ENCODE measurements at regions not wholly inside any gene's neighbourhood (a gene's known extent, or its start where the extent isn't known, plus 50 kb on each side); places are given as distances from the start of the nearest gene placed in this dataset.

DNA sequence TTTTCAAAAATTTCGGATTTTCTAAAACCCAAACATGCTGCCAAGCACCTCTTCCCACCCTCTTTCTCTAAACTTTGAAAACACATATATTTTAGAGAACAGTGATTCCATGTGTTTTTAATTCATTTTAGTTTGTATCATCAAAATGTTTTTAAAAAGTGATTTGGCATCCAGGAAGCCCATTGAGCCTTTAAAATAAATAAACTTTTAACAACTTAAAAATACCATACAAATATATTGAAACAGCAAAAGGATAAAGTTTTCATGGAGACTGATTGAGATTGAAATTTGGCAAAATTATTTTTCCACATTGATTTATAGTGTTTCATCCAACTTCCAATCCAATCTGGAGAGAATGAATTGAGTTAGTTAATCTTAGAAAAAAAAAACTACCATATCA, 374.7 kb downstream of the CD109 start:
- Histone ChIP-seq H3K4me1 (no peaks in the 10 kb centered on the region), H3K27me3 (no peaks in the 10 kb centered on the region), H3K4me3 (no peak overlapping the region), H3K9me3 (no peaks in the 10 kb centered on the region), H3K27ac (no peak overlapping the region), H3K36me3 (no peaks in the 10 kb centered on the region)
- no peak for TF ChIP-seq EP300 (IDR thresholded peaks at IDR 0.05)
- TF ChIP-seq POLR2AphosphoS5 (IDR thresholded peaks at IDR 0.05), result no peak
- no peak for TF ChIP-seq CTCF (IDR thresholded peaks at IDR 0.05)
- no peak for TF ChIP-seq POLR2A (IDR thresholded peaks at IDR 0.05)
- ATAC-seq (ENCODE audit: low FRiP score in 2 of 2) (no peak), DNase-seq (no peak)
- WGBS, 2 donors, result 63 to 78% methylated on average over 1 of the region's 1 CpG

GRCh38 chr6:74070091-74070490, 374.1 kb downstream of the CD109 start:
- Histone ChIP-seq H3K36me3 (no peaks in the 10 kb centered on the region), H3K4me3 (no peak overlapping the region), H3K4me1 (no peaks in the 10 kb centered on the region), H3K27me3 (no peaks in the 10 kb centered on the region), H3K9me3 (no peaks in the 10 kb centered on the region), H3K27ac (no peak overlapping the region)
- DNase-seq (no peak), ATAC-seq (ENCODE audit: low FRiP score in 2 of 2) (no peak)
- WGBS, 2 donors, result 48 to 69% methylated on average over 1 of the region's 1 CpG
- TF ChIP-seq EP300 (IDR thresholded peaks at IDR 0.05) (no peak), POLR2AphosphoS5 (IDR thresholded peaks at IDR 0.05) (no peak), POLR2A (IDR thresholded peaks at IDR 0.05) (no peak), CTCF (IDR thresholded peaks at IDR 0.05) (no peak)

DNA sequence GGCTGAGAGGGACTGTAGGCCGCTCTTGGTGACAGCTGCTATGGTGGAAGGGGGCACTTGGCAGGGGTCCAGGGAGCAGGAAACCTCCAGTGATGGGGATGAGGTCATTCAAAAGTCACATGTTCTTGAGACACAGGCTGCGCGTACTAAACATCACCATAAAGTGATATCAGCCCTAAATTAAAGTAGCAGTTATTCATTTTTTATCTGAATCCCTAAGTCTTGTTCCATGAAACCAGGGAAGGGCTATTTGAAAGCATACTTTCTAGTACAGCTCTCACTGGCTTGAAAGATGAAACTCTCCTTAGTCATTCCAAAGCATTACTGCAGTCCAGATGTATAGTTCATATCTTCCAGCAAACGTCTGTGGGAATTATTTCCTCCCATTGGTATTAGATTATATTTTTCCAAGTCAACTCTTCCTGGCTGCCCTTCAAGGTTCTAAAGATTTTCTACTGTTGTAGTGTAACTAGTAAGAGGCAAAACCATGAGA, 373.1 kb downstream of the CD109 start:
- no peaks in the 10 kb centered on the region for H3K27me3 ChIP-seq
- ATAC-seq (ENCODE audit: low FRiP score in 2 of 2) (no peak), DNase-seq (no peak)
- WGBS, 2 donors, result 72 to 83% methylated on average over 4 of the region's 4 CpGs
- no peaks in the 10 kb centered on the region for H3K9me3 ChIP-seq
- no peak overlapping the region for H3K27ac ChIP-seq
- TF ChIP-seq EP300 (IDR thresholded peaks at IDR 0.05) (no peak), CTCF (IDR thresholded peaks at IDR 0.05) (no peak), POLR2A (IDR thresholded peaks at IDR 0.05) (no peak), POLR2AphosphoS5 (IDR thresholded peaks at IDR 0.05) (no peak)
- no peak overlapping the region for H3K4me3 ChIP-seq
- H3K4me1 ChIP-seq, result no peaks in the 10 kb centered on the region
- H3K36me3 ChIP-seq, result no peaks in the 10 kb centered on the region

- ATAC-seq (ENCODE audit: low FRiP score in 2 of 2) (no peak), DNase-seq (no peak)
- Histone ChIP-seq H3K27ac (no peak overlapping the region), H3K4me3 (no peak overlapping the region), H3K36me3 (no peaks in the 10 kb centered on the region), H3K27me3 (no peaks in the 10 kb centered on the region), H3K9me3 (no peaks in the 10 kb centered on the region), H3K4me1 (no peaks in the 10 kb centered on the region)
- TF ChIP-seq CTCF (IDR thresholded peaks at IDR 0.05) (no peak), POLR2AphosphoS5 (IDR thresholded peaks at IDR 0.05) (no peak), POLR2A (IDR thresholded peaks at IDR 0.05) (no peak)
- 64 to 68% methylated on average over 10 of the region's 10 CpGs for WGBS, 2 donors
These were observed 370.3 kb downstream of the CD109 start for GRCh38 chr6:74066168-74066871.

- Histone ChIP-seq H3K36me3 (no peaks in the 10 kb centered on the region), H3K27me3 (no peaks in the 10 kb centered on the region), H3K27ac (no peak overlapping the region), H3K4me3 (no peak overlapping the region), H3K4me1 (no peaks in the 10 kb centered on the region), H3K9me3 (no peaks in the 10 kb centered on the region)
- TF ChIP-seq POLR2AphosphoS5 (IDR thresholded peaks at IDR 0.05) (no peak), POLR2A (IDR thresholded peaks at IDR 0.05) (no peak), CTCF (IDR thresholded peaks at IDR 0.05) (no peak), EP300 (IDR thresholded peaks at IDR 0.05) (no peak)
- no peak for DNase-seq
- no peak for ATAC-seq (ENCODE audit: low FRiP score in 2 of 2)
- WGBS, 2 donors, result 60 to 73% methylated on average over 1 of the region's 1 CpG
These were observed 369.7 kb downstream of the CD109 start for GRCh38 chr6:74065705-74066104.

Data from upper lobe of left lung (tissue), 6 donors.